MV-4-11 (cell line): ENCODE measurements at regions not wholly inside any gene's neighbourhood (a gene's known extent, or its start where the extent isn't known, plus 50 kb on each side); places are given as distances from the start of the nearest gene placed in this dataset.
"Not testable (repeated sequence)": the region's sequence is repeated elsewhere in the genome, so short reads cannot be mapped to it uniquely, and the experiment has no call there.

Source experiments
- DNase-seq: peaks from one replicate; lab custom pipeline; 2025; lab: John Stamatoyannopoulos, UW

DNA sequence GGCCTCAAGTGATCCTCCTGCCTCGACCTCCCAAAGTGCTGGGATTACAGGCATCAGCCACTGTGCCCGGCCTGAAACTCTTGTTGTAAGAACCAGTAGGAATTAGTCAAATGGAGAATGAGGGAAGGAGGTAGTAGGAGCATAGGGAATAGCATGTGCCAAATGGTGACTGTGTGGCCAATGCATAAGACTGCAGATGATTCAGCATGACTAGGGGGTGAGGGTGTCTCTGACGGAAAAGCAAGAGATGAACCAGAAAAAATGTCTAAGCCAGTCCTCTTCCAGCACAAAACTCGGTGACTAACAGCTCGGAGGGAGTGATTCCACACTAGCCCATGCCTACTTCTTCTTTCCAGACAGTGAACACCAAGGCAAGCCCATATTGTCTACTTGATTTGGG is 58.2 kb upstream of the DUSP21 start:
- DNase-seq, result peak; percentile 39

- no peak for DNase-seq
Observed at GRCh38 chrX:44784241-44784640, 59.6 kb upstream of the DUSP21 start.

DNA sequence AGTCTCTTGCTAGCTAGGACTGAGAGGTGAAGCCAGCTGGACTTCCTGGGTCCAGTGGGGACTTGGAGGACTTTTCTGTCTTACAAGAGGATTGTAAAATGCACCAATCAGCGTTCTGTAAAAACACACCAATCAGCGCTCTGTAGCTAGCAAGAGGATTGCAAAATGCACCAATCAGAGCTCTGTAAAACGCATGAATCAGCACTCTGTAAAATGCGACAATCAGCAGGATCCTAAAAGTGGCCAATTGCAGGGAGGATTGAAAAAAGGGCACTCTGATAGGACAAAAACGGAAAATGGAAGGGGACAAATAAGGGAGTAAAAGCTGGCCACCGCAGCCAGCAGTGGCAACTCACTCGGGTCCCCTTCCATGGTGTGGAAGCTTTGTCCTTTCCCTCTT is 65.6 kb upstream of the DUSP21 start:
- DNase-seq, result no peak

GRCh38 chrX:44775726-44776125 is 68.1 kb upstream of the DUSP21 start:
- DNase-seq, result no peak

DNA sequence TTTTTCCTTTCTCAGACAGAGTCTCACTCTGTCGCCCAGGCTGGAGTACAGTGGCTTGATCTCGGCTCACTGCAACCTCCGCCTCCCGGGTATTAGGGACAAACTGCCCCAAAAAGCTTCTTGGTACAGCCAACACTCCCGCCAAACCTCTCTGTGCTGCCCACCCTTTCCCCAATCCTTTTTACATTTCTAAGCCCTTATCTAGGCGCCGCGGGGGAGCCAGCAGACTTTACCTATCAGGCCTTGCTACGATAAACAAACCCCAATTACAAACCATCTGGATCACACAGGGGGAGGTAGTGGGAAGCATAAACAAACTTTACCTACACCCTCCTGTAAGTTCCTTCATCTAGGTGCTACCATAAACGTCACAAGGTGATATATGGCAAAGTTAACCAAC is 69.8 kb upstream of the DUSP21 start:
- not testable (repeated sequence) for DNase-seq

GRCh38 chrX:44770121-44770520 is 73.7 kb upstream of the DUSP21 start:
- no peak for DNase-seq

GRCh38 chrX:44767308-44767707 is 76.5 kb upstream of the DUSP21 start:
- DNase-seq, result peak; percentile 47

DNA sequence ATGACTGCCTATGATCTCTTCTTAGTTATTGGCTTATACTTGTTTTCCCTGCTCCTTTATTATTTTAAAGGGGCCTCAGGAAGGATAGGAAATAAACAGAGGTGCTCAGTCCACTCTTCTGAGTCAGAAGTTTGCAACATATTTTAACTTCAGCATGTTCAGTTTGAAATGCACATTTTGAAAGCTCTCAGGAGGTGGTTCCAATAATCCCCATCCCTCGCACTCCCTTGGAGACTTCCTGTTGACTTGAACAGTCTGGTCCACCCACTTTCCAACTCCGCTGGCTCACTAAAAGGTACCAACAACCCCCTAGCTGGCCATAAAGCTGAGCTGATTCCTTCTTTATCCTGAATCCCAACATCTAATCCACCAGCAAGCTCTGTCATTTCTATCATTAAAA is 78.3 kb upstream of the DUSP21 start:
- DNase-seq, result peak; percentile 58

GRCh38 chrX:44747969-44748368 is 95.9 kb upstream of the DUSP21 start:
- DNase-seq, result peak; percentile 18

GRCh38 chrX:44747317-44747716 is 96.5 kb upstream of the DUSP21 start:
- peak; percentile 79 for DNase-seq

DNA sequence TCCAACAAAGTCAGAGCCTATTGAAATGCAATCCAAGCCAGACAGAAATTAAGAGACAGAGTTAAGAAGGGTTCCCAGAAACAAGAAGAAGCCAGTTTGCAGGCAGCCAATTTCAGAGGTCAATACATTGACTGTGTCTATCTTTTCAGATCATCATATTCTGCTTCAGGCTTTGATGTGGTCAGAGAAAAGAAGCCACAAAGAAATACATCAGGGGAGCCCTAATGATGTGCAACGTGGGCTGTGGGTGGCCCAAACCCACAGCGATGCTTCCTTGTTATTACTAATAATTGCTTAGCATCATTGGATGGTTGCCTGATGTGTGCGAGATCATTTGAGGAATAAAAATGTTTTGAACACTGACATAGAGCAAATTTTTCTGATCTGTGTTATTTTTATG is 99.0 kb upstream of the DUSP21 start:
- no peak for DNase-seq

GRCh38 chrX:44742480-44743155 is 101.2 kb upstream of the DUSP21 start:
- DNase-seq, result no peak

DNA sequence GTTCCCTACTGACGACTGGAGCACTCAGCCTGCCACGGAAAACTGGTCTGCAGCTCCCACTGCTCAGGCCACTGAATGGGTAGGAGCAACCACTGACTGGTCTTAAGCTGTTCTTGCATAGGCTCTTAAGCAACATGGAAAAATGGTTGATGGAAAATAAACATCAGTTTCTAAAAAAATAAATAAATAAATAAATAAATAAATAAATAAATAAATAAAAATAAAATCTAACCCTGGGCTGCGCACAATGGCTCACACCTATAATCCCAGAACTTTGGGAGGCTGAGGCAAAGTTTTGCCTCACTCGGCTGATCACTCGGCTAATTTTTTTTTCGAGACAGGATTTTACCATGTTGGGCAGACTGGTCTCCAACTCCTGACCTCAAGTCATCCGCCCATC is 102.0 kb upstream of the DUSP21 start:
- DNase-seq, result not testable (repeated sequence)

- DNase-seq, result not testable (repeated sequence)
Observed at GRCh38 chrX:44741458-44741857, 102.4 kb upstream of the DUSP21 start.

GRCh38 chrX:44735498-44735897 is 108.3 kb upstream of the DUSP21 start:
- DNase-seq, result no peak

GRCh38 chrX:44733931-44734330 is 109.9 kb upstream of the DUSP21 start:
- DNase-seq, result no peak

DNA sequence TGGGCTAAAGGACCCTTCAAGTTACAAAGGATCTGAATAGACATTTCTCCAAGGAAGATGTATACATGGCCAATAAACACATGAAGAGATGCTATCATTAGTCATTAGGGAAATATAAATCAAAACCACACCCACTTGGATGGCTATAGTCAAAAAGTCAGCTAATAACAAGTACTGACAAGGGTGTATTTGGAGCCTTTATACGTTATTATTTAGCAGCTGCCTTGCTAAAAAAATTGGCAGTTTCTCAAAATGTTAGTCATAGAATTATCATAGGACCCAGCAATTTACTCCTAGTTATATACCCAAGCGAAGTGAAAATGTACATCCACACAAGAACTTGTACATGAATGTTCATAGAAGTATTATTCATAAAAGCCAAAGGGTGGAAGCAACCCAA is 112.7 kb upstream of the DUSP21 start:
- DNase-seq, result no peak

DNA sequence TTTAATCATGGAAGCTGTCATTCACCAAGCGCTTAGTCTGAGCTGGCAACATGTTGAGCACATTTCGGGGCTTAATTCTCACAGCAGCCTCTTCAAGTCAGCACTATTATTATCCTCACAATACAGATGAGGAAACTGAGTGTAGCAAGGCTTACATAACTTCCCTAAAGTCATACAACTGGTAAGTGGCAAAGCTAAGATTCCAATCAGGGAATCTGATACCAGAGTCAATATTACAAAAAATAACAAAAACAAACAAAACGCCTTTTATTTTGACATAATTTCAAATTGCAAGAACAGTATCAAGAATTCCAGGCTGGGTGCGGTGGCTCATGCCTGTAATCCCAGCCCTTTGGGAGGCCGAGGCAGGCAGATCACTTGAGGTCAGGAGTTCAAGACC is 120.4 kb upstream of the DUSP21 start:
- no peak for DNase-seq

GRCh38 chrX:44708470-44708869 is 135.4 kb upstream of the DUSP21 start:
- DNase-seq, result peak; percentile 78

GRCh38 chrX:44705817-44706551 is 137.8 kb upstream of the DUSP21 start:
- DNase-seq, result no peak

DNA sequence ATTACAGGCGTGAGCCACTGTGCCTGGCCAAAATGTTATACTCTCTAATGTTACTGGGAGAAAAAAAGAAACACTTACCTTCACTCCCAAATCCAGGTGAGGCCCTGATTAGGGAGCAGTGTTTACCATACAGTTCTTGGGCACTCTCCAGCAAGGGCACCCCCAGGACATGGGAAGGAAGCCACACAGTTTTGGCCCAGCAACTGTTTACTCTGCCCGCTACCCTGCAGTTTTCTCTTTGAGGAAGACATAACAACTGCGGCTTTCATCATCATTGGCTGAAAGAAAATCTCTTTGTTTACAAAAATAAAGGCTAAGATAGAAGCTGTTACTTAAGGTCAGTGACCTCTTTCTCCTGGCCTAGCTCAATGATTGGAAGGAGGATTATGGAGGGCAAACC is 145.5 kb upstream of the DUSP21 start:
- no peak for DNase-seq

- DNase-seq, result no peak
Observed at GRCh38 chrX:44693255-44693654, 150.6 kb upstream of the DUSP21 start.

DNA sequence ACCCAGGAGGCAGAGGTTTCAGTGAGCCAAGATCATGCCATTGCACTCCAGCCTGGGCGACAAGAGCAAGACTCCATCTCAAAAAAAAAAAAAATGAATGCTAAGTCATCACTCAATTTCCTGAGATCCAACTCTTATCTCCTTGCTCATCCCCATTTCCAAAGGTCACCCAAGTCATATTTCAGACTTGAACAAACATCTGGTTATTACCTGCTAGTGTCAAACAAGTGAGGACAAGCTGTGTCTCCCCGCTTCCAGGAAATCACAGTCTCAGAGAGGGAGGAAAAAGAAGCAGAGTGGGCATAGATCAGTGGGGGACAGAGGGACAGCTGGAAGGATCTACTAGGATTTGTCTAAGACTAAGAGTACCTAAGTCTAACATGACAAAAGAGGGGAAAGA is 147.5 kb upstream of the FUNDC1 start:
- DNase-seq, result no peak
